ENCODE measurements at regions not wholly inside any gene's neighbourhood (a gene's known extent, or its start where the extent isn't known, plus 50 kb on each side); places are given as distances from the start of the nearest gene placed in this dataset.

DNA sequence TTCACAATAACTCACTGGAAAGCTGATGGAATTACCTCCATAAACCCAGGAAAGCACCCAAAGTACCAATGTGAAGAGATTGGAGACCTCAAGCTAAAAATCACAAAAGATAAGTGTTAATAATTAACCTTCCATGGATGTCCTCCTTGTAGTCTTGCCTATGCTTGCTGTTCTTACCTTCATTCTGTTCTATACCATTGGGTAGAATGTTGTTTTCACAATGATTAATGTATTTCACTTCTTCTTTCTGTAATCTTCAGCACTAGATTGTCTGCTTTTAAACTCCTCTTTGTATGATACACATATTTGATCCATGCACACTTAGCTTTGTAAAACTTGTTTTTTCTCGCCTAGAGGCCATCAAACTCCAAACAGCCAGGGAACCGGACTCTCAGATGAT is 570.3 kb downstream of the RAPGEF2 start:
- Histone ChIP-seq H3K4me1 (ENCODE audit: low read length) (no peaks in the 10 kb centered on the region), H3K79me2 (ENCODE audit: low read length) (no peaks in the 10 kb centered on the region), H3K9me3 (ENCODE audit: insufficient read depth, low read length) (no peaks in the 10 kb centered on the region), H3K4me2 (ENCODE audit: low read length) (no peak overlapping the region), H3K4me3 (ENCODE audit: low read length) (no peak overlapping the region), H3K9ac (ENCODE audit: low read length) (no peak overlapping the region), H4K20me1 (ENCODE audit: insufficient read depth, low read length) (no peaks in the 10 kb centered on the region), H2AFZ (ENCODE audit: low read depth, low read length) (no peak overlapping the region), H3K27ac (ENCODE audit: low read length) (no peak overlapping the region), H3K36me3 (replicated peaks; ENCODE audit: low read depth, low read length) (no peaks in the 10 kb centered on the region), H3K27me3 (ENCODE audit: low read depth, low read length) (no peaks in the 10 kb centered on the region)
- TF ChIP-seq EZH2phosphoT487 (IDR thresholded peaks at IDR 0.05; ENCODE audit: low read depth), result no peak
- TF ChIP-seq, protein P1, sequence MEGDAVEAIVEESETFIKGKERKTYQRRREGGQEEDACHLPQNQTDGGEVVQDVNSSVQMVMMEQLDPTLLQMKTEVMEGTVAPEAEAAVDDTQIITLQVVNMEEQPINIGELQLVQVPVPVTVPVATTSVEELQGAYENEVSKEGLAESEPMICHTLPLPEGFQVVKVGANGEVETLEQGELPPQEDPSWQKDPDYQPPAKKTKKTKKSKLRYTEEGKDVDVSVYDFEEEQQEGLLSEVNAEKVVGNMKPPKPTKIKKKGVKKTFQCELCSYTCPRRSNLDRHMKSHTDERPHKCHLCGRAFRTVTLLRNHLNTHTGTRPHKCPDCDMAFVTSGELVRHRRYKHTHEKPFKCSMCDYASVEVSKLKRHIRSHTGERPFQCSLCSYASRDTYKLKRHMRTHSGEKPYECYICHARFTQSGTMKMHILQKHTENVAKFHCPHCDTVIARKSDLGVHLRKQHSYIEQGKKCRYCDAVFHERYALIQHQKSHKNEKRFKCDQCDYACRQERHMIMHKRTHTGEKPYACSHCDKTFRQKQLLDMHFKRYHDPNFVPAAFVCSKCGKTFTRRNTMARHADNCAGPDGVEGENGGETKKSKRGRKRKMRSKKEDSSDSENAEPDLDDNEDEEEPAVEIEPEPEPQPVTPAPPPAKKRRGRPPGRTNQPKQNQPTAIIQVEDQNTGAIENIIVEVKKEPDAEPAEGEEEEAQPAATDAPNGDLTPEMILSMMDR (IDR thresholded peaks at IDR 0.05; ENCODE audit: low read depth, low read length), result no peak

DNA sequence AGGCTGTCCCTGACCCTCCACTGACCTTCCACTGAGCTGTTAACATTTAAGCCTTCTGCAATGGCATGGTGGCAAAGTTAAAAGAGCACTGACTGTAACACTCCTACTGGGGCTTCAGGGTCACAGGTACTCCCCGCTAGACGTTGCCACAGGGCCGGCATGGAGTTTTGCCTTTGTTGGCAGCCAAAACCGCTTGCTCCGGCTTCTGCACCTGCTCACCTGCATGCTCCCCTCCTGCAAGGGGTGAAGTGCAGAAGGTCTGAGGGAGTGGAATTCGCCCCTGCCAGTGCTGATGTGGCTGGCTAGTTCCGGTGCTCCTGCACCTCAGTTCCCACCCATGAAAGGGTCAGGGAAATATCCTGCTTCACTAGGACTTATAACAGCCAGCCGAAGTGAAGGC is 571.4 kb downstream of the RAPGEF2 start:
- Histone ChIP-seq H3K36me3 (replicated peaks; ENCODE audit: low read depth, low read length) (no peaks in the 10 kb centered on the region), H3K4me2 (ENCODE audit: low read length) (no peak overlapping the region), H3K4me1 (ENCODE audit: low read length) (no peaks in the 10 kb centered on the region), H4K20me1 (ENCODE audit: insufficient read depth, low read length) (no peaks in the 10 kb centered on the region), H3K27me3 (ENCODE audit: low read depth, low read length) (no peaks in the 10 kb centered on the region), H3K9me3 (ENCODE audit: insufficient read depth, low read length) (no peaks in the 10 kb centered on the region), H3K9ac (ENCODE audit: low read length) (no peak overlapping the region), H3K27ac (ENCODE audit: low read length) (no peak overlapping the region), H3K79me2 (ENCODE audit: low read length) (no peaks in the 10 kb centered on the region), H3K4me3 (ENCODE audit: low read length) (no peak overlapping the region), H2AFZ (ENCODE audit: low read depth, low read length) (no peak overlapping the region)
- TF ChIP-seq EZH2phosphoT487 (IDR thresholded peaks at IDR 0.05; ENCODE audit: low read depth), result no peak
- TF ChIP-seq, protein P1 (IDR thresholded peaks at IDR 0.05; ENCODE audit: low read depth, low read length), result no peak

DNA sequence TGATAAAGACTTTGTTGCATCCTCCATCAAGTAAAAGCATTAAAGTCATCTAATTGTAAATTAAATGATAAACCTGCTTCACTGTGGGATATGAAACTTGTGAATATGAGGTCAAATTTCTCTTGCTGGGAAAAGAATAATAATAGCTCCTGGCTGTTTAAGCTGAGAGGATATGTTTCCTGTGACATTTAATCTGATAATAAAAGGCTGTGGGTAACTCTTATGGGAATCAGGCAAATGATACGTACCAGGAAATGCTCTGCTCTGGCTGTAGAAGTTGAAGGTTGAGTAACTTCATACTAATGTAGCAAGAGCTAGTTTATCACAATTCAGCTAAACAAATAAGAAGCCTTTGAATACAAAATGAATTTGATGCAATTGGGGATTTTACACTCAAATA is 574.6 kb downstream of the RAPGEF2 start:
- no peak overlapping the region for H3K27ac ChIP-seq (ENCODE audit: low read length)
- TF ChIP-seq, protein P1 (IDR thresholded peaks at IDR 0.05; ENCODE audit: low read depth, low read length), result no peak
- no peak for TF ChIP-seq EZH2phosphoT487 (IDR thresholded peaks at IDR 0.05; ENCODE audit: low read depth)
- no peaks in the 10 kb centered on the region for H3K36me3 ChIP-seq (replicated peaks; ENCODE audit: low read depth, low read length)
- no peaks in the 10 kb centered on the region for H4K20me1 ChIP-seq (ENCODE audit: insufficient read depth, low read length)
- no peak overlapping the region for H3K4me2 ChIP-seq (ENCODE audit: low read length)
- H3K79me2 ChIP-seq (ENCODE audit: low read length), result no peaks in the 10 kb centered on the region
- no peak overlapping the region for H3K9ac ChIP-seq (ENCODE audit: low read length)
- H2AFZ ChIP-seq (ENCODE audit: low read depth, low read length), result no peak overlapping the region
- no peaks in the 10 kb centered on the region for H3K27me3 ChIP-seq (ENCODE audit: low read depth, low read length)
- no peaks in the 10 kb centered on the region for H3K4me1 ChIP-seq (ENCODE audit: low read length)
- no peak overlapping the region for H3K4me3 ChIP-seq (ENCODE audit: low read length)
- no peaks in the 10 kb centered on the region for H3K9me3 ChIP-seq (ENCODE audit: insufficient read depth, low read length)

DNA sequence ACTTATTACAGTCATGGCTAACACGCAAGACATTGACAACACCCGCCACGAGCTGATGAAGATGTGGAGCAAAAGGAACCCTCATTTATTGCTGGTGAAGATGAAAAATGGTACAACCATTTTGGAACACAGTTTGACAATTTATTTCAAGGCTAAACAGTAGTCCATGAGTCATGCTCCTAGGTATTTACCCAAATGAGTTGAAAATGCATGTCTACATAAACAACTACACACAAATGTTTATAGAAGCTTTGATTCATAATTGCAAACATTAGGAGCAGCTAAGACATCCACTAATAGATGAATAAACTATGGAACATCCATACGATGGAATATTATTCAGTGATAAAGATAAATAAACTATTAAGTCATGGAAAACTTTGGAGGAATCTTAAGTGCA is 580.1 kb downstream of the RAPGEF2 start:
- Histone ChIP-seq H3K9ac (ENCODE audit: low read length) (no peak overlapping the region), H2AFZ (ENCODE audit: low read depth, low read length) (no peak overlapping the region), H3K27ac (ENCODE audit: low read length) (no peak overlapping the region), H3K79me2 (ENCODE audit: low read length) (no peaks in the 10 kb centered on the region), H3K4me1 (ENCODE audit: low read length) (no peaks in the 10 kb centered on the region), H4K20me1 (ENCODE audit: insufficient read depth, low read length) (no peaks in the 10 kb centered on the region), H3K27me3 (ENCODE audit: low read depth, low read length) (no peaks in the 10 kb centered on the region), H3K36me3 (replicated peaks; ENCODE audit: low read depth, low read length) (no peaks in the 10 kb centered on the region), H3K9me3 (ENCODE audit: insufficient read depth, low read length) (no peaks in the 10 kb centered on the region), H3K4me2 (ENCODE audit: low read length) (no peak overlapping the region), H3K4me3 (ENCODE audit: low read length) (no peak overlapping the region)
- TF ChIP-seq EZH2phosphoT487 (IDR thresholded peaks at IDR 0.05; ENCODE audit: low read depth), result no peak
- TF ChIP-seq, protein P1 (IDR thresholded peaks at IDR 0.05; ENCODE audit: low read depth, low read length), result no peak

Data from OCI-LY3 (cell line).